ENCODE measurements at regions not wholly inside any gene's neighbourhood (a gene's known extent, or its start where the extent isn't known, plus 50 kb on each side); places are given as distances from the start of the nearest gene placed in this dataset.

- TF ChIP-seq CTCF (IDR thresholded peaks at IDR 0.05; ENCODE audit: control extremely low read depth in 1 of 3, insufficient read depth in 1 of 3, low read depth in 1 of 3, low read length in 3 of 3) = peak; percentile 90 to 98 (median 97)
- no peak for TF ChIP-seq SIX5 (IDR thresholded peaks at IDR 0.05; ENCODE audit: low read depth, low read length)
- TF ChIP-seq TEAD4 (IDR thresholded peaks at IDR 0.05; ENCODE audit: low read depth, low read length) = peak; percentile 68
- TF ChIP-seq KDM5A (IDR thresholded peaks at IDR 0.05; ENCODE audit: low read length) = no peak
- TF ChIP-seq RFX5 (IDR thresholded peaks at IDR 0.05; ENCODE audit: borderline replicate concordance, low read depth, low read length) = no peak
- TF ChIP-seq TAF1 (IDR thresholded peaks at IDR 0.05; ENCODE audit: low read depth, low read length) = no peak
- TF ChIP-seq TAF7 (optimal IDR thresholded peaks at IDR 0.05; ENCODE audit: borderline replicate concordance, low read depth, low read length) = no peak
- no peak for TF ChIP-seq EGR1 (IDR thresholded peaks at IDR 0.05; ENCODE audit: borderline replicate concordance, low read depth, low read length)
- TF ChIP-seq CREB1 (IDR thresholded peaks at IDR 0.05) = no peak
- peak; percentile 94 for TF ChIP-seq CEBPB (IDR thresholded peaks at IDR 0.05; ENCODE audit: low read depth, low read length)
These were observed 105.3 kb upstream of the SERBP1 start (continued) for GRCh38 chr1:67535474-67535873.

Measured in H1 (cell line).